K562 (cell line): ENCODE measurements at regions not wholly inside any gene's neighbourhood (a gene's known extent, or its start where the extent isn't known, plus 50 kb on each side); places are given as distances from the start of the nearest gene placed in this dataset.

ENCODE experiments used
- ATAC-seq: fragments of 200-7000 bp; cut with Tn5 transposase; 3 replicates; pipeline ENCODE4 v1.9.1; 2020; ENCODE audit warnings: moderate library complexity
- BruUV-seq: library from RNA; stranded (reverse); fragments of 400-500 nt; replicated peaks from 2 replicates; lab custom pipeline; 2021; lab: Mats Ljungman, UMichigan
- CTCF ChIA-PET: fragments of 300-600 bp; formaldehyde crosslinking; extraction: SDS; loops from one replicate; lab custom pipeline; 2021; ENCODE audit warnings: low intra/inter-chr PET ratio; lab: Yijun Ruan, JAX
- POLR2A ChIA-PET: fragments of 300-600, 350-650 bp; sonication (Branson Sonifier 250); formaldehyde crosslinking; extraction: SDS; loops from one replicate; lab custom pipeline; 2021; ENCODE audit warnings: antibody characterized with exemption, inconsistent platforms; lab: Yijun Ruan, JAX
- DNase-seq, 4 experiments: peaks; one replicate each; pipeline versions ENCODE4 v3.0.0 to v3.0.0-alpha.2; 2011 to 2018; ENCODE audit warnings: low spot score in 3 of 4, mixed read lengths in 3 of 4; ENCODE audit errors: extremely low read depth in 1 of 4
- FAIRE-seq: peaks from 2 replicates; lab custom pipeline; 2011; peaks lifted over from hg19 to GRCh38; lab: Jason Lieb, UNC
- H2AFZ ChIP-seq: 2 replicates; pipeline ENCODE4 v1.6.0; 2011; ENCODE audit warnings: low read depth, low read length, control low read depth, inconsistent platforms
- H3K27ac ChIP-seq: fragments of 200-600 bp; 3 replicates; pipeline ENCODE4 v1.8.0; 2011; ENCODE audit warnings: low read depth, mild to moderate bottlenecking, control low read depth, inconsistent platforms, low read length, moderate library complexity, mixed read lengths; ENCODE audit errors: extremely low read depth
- H3K27me3 ChIP-seq, 2 experiments: fragments of 300-600 bp in 1 of 2; 2 replicates in 1 of 2; 3 replicates in 1 of 2; pipeline versions ENCODE4 v1.6.0 to v1.8.0; 2011; ENCODE audit warnings: inconsistent platforms in 2 of 2, low read length in 2 of 2, mild to moderate bottlenecking in 1 of 2, mixed read lengths in 1 of 2, moderate library complexity in 1 of 2; ENCODE audit not compliant: control insufficient read depth in 2 of 2, insufficient read depth in 2 of 2
- H3K36me3 ChIP-seq: fragments of 300-600 bp; 3 replicates; pipeline ENCODE4 v1.8.0; 2011; ENCODE audit warnings: mild to moderate bottlenecking, low read length, inconsistent platforms; ENCODE audit not compliant: control insufficient read depth, insufficient read depth
- H3K4me1 ChIP-seq, 2 experiments: fragments of 200-600 bp in 1 of 2; replicated peaks in 1 of 2; 2 replicates in 1 of 2; 3 replicates in 1 of 2; pipeline versions ENCODE4 v1.5.1 to v1.8.0; 2011; ENCODE audit warnings: inconsistent platforms in 2 of 2, low read length in 2 of 2, mild to moderate bottlenecking in 1 of 2, mixed read lengths in 1 of 2, moderate library complexity in 1 of 2; ENCODE audit not compliant: control insufficient read depth in 2 of 2, insufficient read depth in 2 of 2
- H3K4me2 ChIP-seq: 2 replicates; pipeline ENCODE4 v1.6.1; 2011; ENCODE audit warnings: low read length, control low read depth, inconsistent platforms, mixed read lengths; ENCODE audit not compliant: insufficient read depth
- H3K4me3 ChIP-seq: fragments of 200-600 bp; sonication (generic), shearing (Covaris generic); 2 replicates; pipeline ENCODE4 v1.5.1; 2016; ENCODE audit warnings: control low read depth, inconsistent platforms
- H3K79me2 ChIP-seq: fragments of 200-600 bp; 3 replicates; pipeline ENCODE4 v1.8.0; 2011; ENCODE audit warnings: low read length, inconsistent platforms; ENCODE audit not compliant: control insufficient read depth, insufficient read depth
- H3K9ac ChIP-seq, 2 experiments: 2 replicates each; pipeline versions ENCODE4 v1.6.0 to v1.6.1; 2011; ENCODE audit warnings: low read depth in 2 of 2, low read length in 2 of 2, control low read depth in 1 of 2, inconsistent platforms in 1 of 2, mild to moderate bottlenecking in 1 of 2, mixed read lengths in 1 of 2; ENCODE audit not compliant: insufficient read depth in 1 of 2
- H3K9me1 ChIP-seq: one replicate; pipeline ENCODE4 v1.6.0; 2011; ENCODE audit warnings: inconsistent platforms, mild to moderate bottlenecking, low read length, moderate library complexity; ENCODE audit not compliant: control insufficient read depth, insufficient read depth
- H3K9me3 ChIP-seq: replicated peaks from 2 replicates; pipeline ENCODE4 v1.5.1; 2011; ENCODE audit warnings: low read depth, low read length, inconsistent platforms; ENCODE audit not compliant: control insufficient read depth, insufficient read depth
- H4K20me1 ChIP-seq: replicated peaks from 2 replicates; pipeline ENCODE4 v1.6.1; 2011; ENCODE audit warnings: low read length, inconsistent platforms, mixed read lengths; ENCODE audit not compliant: control insufficient read depth, insufficient read depth
- BCL6 ChIP-seq: fragments of 250-450 bp; sonication (Bioruptor Pico); IDR thresholded peaks from 2 replicates; pipeline ENCODE4 v1.4.0; 2020
- BHLHE40 ChIP-seq: IDR thresholded peaks from 2 replicates; pipeline ENCODE4 v1.6.1; 2011; ENCODE audit warnings: low read length, improper control_type of control experiment
- EWSR1 ChIP-seq: fragments of 450-650 bp; IDR thresholded peaks from 2 replicates; pipeline ENCODE4 v1.6.1; 2018; ENCODE audit warnings: borderline replicate concordance, mild to moderate bottlenecking, low read depth, moderate library complexity; ENCODE audit not compliant: partially characterized antibody
- JUN ChIP-seq, 2 experiments: sonication (generic) in 1 of 2; formaldehyde crosslinking in 1 of 2; IDR thresholded peaks; 2 replicates each; pipeline versions ENCODE4 v1.6.1 to v1.8.0; 2012 to 2022; ENCODE audit warnings: borderline replicate concordance in 2 of 2, mild to moderate bottlenecking in 2 of 2, improper control_type of control experiment in 1 of 2, low read depth in 1 of 2, low read length in 1 of 2, missing genetic modification reagents in 1 of 2
- NFXL1 ChIP-seq: fragments of 450-650 bp; formaldehyde crosslinking; IDR thresholded peaks from 2 replicates; pipeline ENCODE4 v1.4.0; 2021; ENCODE audit warnings: mild to moderate bottlenecking
- PCBP1 ChIP-seq: fragments of 200-400 bp; formaldehyde crosslinking; IDR thresholded peaks from 2 replicates; pipeline ENCODE4 v1.6.1; 2018; ENCODE audit warnings: mild to moderate bottlenecking, low read depth, low read length; ENCODE audit not compliant: poor library complexity, severe bottlenecking
- PCBP2 ChIP-seq: fragments of 200-400 bp; formaldehyde crosslinking; IDR thresholded peaks from 2 replicates; pipeline ENCODE4 v1.6.1; 2018; ENCODE audit warnings: low read length, low read depth, mild to moderate bottlenecking, moderate library complexity; ENCODE audit not compliant: poor library complexity, severe bottlenecking
- PTTG1 ChIP-seq: fragments of 450-650 bp; IDR thresholded peaks from 2 replicates; pipeline ENCODE4 v1.6.1; 2016; ENCODE audit warnings: low read depth, mild to moderate bottlenecking, missing genetic modification characterization, missing compliant biosample characterization
- RBBP5 ChIP-seq: fragments of 200-600 bp; sonication (generic); IDR thresholded peaks from 2 replicates; pipeline ENCODE4 v1.6.1; 2012; ENCODE audit warnings: borderline replicate concordance, mild to moderate bottlenecking, low read length, control low read depth, inconsistent platforms; ENCODE audit not compliant: insufficient read depth, poor library complexity, severe bottlenecking
- RFX5 ChIP-seq: IDR thresholded peaks from 2 replicates; pipeline ENCODE4 v1.6.1; 2011; ENCODE audit warnings: low read depth, mild to moderate bottlenecking, improper control_type of control experiment, low read length
- ZBTB2 ChIP-seq: fragments of 450-650 bp; IDR thresholded peaks from 2 replicates; pipeline ENCODE4 v1.6.1; 2016; ENCODE audit warnings: antibody characterized with exemption
- ZFX ChIP-seq: sonication (generic); formaldehyde crosslinking; IDR thresholded peaks from 2 replicates; pipeline ENCODE4 v1.8.0; 2022; ENCODE audit warnings: mild to moderate bottlenecking, missing genetic modification reagents, moderate library complexity
- ZKSCAN1 ChIP-seq: fragments of 150-350 bp; IDR thresholded peaks from 2 replicates; pipeline ENCODE4 v1.6.1; 2016; ENCODE audit warnings: low read depth, low read length
- ZNF398 ChIP-seq: fragments of 250-450 bp; sonication (Bioruptor Pico); IDR thresholded peaks from 2 replicates; pipeline ENCODE4 v1.8.0; 2021; ENCODE audit warnings: moderate library complexity, mild to moderate bottlenecking, inconsistent platforms
- ZNF449 ChIP-seq: fragments of 250-450 bp; sonication (Bioruptor Pico); IDR thresholded peaks from 2 replicates; pipeline ENCODE4 v1.8.0; 2022; ENCODE audit warnings: moderate library complexity, mild to moderate bottlenecking, inconsistent platforms
- WGBS: fragments of 100-300 bp; shearing (Covaris generic); methylation state at CpG from one replicate; pipeline ENCODE4 v1.1.6; 2016; ENCODE audit warnings: low coverage, mixed read lengths; ENCODE audit not compliant: insufficient coverage; ENCODE audit errors: missing lambda C conversion rate; 5-methylcytosine and 5-hydroxymethylcytosine counted together
- in situ Hi-C: fragments of 300-500 bp; cut with MboI; formaldehyde crosslinking; loops from 4 replicates; pipeline ENCODE4 v1.15.0; 2018; ENCODE audit warnings: inconsistent platforms, mixed read lengths
- intact Hi-C: fragments of 100-400 bp; cut with micrococcal nuclease; formaldehyde crosslinking; loops from 2 replicates; pipeline ENCODE4 v1.14.2; 2022

GRCh38 chr3:107992976-107993684, 97.7 kb downstream of the CD47 start (continued):
- TF ChIP-seq ZNF449 (CRISPR knock-in tag) (no peak), PTTG1 (tag) (no peak), PCBP1 (no peak), JUN (IDR thresholded peaks at IDR 0.05; ENCODE audit: borderline replicate concordance, low read depth, low read length) (no peak), JUN (CRISPR knock-in tag; IDR thresholded peaks at IDR 0.05; ENCODE audit: borderline replicate concordance) (no peak), BCL6 (CRISPR knock-in tag) (no peak), PCBP2 (no peak)

- no TSS peak for BruUV-seq
- WGBS = 0% methylated on average over 5 of the region's 5 CpGs
- H3K36me3 ChIP-seq = no peaks in the 10 kb centered on the region
- no peaks in the 10 kb centered on the region for H3K9me1 ChIP-seq
- no peaks in the 10 kb centered on the region for H3K4me1 ChIP-seq
- H3K4me3 ChIP-seq = no peak overlapping the region
- CTCF ChIA-PET = no interaction called here
- in situ Hi-C loops (no loop called here), intact Hi-C loops (no loop called here)
- no peak overlapping the region for H3K4me2 ChIP-seq
- H2AFZ ChIP-seq = no peak overlapping the region
- no peak for FAIRE-seq
- no peak overlapping the region for H3K27ac ChIP-seq
- peaks cover 4 to 11% of the 10 kb centered on the region in 2 experiments; a peak in 2 of 5 replicates for H3K27me3 ChIP-seq
- no peaks in the 10 kb centered on the region for H3K9me3 ChIP-seq
- no peak for DNase-seq
- ATAC-seq = no peak
- no peaks in the 10 kb centered on the region for H3K79me2 ChIP-seq
- POLR2A ChIA-PET = no interaction called here
- no peaks in the 10 kb centered on the region for H4K20me1 ChIP-seq
- H3K9ac ChIP-seq = no peak overlapping the region
- no peak for TF ChIP-seq ZFX (CRISPR knock-in tag)
- no peak for TF ChIP-seq RBBP5
- no peak for TF ChIP-seq BHLHE40
- TF ChIP-seq NFXL1 (CRISPR knock-in tag) = no peak
- no peak for TF ChIP-seq ZBTB2
- no peak for TF ChIP-seq RFX5
- TF ChIP-seq EWSR1 = no peak
- no peak for TF ChIP-seq ZNF398 (CRISPR knock-in tag)
- TF ChIP-seq ZKSCAN1 = no peak
Measured at GRCh38 chr3:107990926-107991325, 99.9 kb downstream of the CD47 start.
